CD4-positive, alpha-beta T cell (primary cell): ENCODE measurements at regions not wholly inside any gene's neighbourhood (a gene's known extent, or its start where the extent isn't known, plus 50 kb on each side); places are given as distances from the start of the nearest gene placed in this dataset.
A peak's percentile ranks its signal among the peaks of the same experiment; 100 is the strongest.

Experiments
- ATAC-seq: fragments of 200-7000 bp; cut with Tn5 transposase; one replicate; pipeline ENCODE4 v1.10.0; 2022; ENCODE audit warnings: mild to moderate bottlenecking; ENCODE audit not compliant: poor library complexity
- CTCF ChIA-PET: fragments of 350-600 bp; sonication (Branson Sonifier 250); formaldehyde crosslinking; loops from one replicate; lab custom pipeline; 2021; ENCODE audit warnings: antibody characterized with exemption, inconsistent platforms; lab: Charles Lee
- POLR2A ChIA-PET: fragments of 350-600 bp; sonication (Branson Sonifier 250); formaldehyde crosslinking; loops from one replicate; lab custom pipeline; 2021; ENCODE audit warnings: antibody characterized with exemption, inconsistent platforms; lab: Charles Lee
- DNase-seq, 14 experiments: peaks; one replicate each; pipeline ENCODE4 v3.0.0-alpha.2; 2013 to 2020; ENCODE audit warnings: mixed read lengths in 2 of 14
- H3K27ac ChIP-seq, 2 donors: one replicate each; pipeline versions ENCODE4 v1.5.1 to v1.7.0; 2013; ENCODE audit warnings: low read length in 2 of 2, low read depth in 1 of 2, mild to moderate bottlenecking in 1 of 2
- H3K27me3 ChIP-seq, 2 experiments: 1 replicate in 1 of 2; 2 replicates in 1 of 2; pipeline versions ENCODE4 v1.6.1 to v1.7.0; 2013; ENCODE audit warnings: low read length in 2 of 2, control low read depth in 1 of 2, mild to moderate bottlenecking in 1 of 2, moderate library complexity in 1 of 2; ENCODE audit not compliant: insufficient read depth in 2 of 2, control insufficient read depth in 1 of 2
- H3K36me3 ChIP-seq: one replicate; pipeline ENCODE4 v1.6.1; 2013; ENCODE audit warnings: low read length, control low read depth; ENCODE audit not compliant: insufficient read depth
- H3K4me1 ChIP-seq: one replicate; pipeline ENCODE4 v1.6.1; 2013; ENCODE audit warnings: low read length, control low read depth; ENCODE audit not compliant: insufficient read depth
- H3K4me3 ChIP-seq: one replicate; pipeline ENCODE4 v1.5.1; 2013; ENCODE audit warnings: mild to moderate bottlenecking, low read length, moderate library complexity
- H3K9me3 ChIP-seq, 2 experiments: 1 replicate in 1 of 2; 2 replicates in 1 of 2; pipeline versions ENCODE4 v1.6.1 to v1.7.0; 2013; ENCODE audit warnings: low read length in 2 of 2, mild to moderate bottlenecking in 2 of 2, control low read depth in 1 of 2, moderate library complexity in 1 of 2; ENCODE audit not compliant: control insufficient read depth in 1 of 2, insufficient read depth in 1 of 2
- H3K27ac Mint-ChIP-seq: one replicate; pipeline ENCODE4 v1.8.0; 2020; ENCODE audit warnings: mixed read lengths
- H3K27me3 Mint-ChIP-seq: one replicate; pipeline ENCODE4 v1.8.0; 2021; ENCODE audit warnings: mixed read lengths
- H3K36me3 Mint-ChIP-seq: one replicate; pipeline ENCODE4 v1.8.0; 2021; ENCODE audit warnings: low read depth, mixed read lengths
- H3K4me1 Mint-ChIP-seq: one replicate; pipeline ENCODE4 v1.8.0; 2021; ENCODE audit warnings: low read depth, mixed read lengths
- H3K4me3 Mint-ChIP-seq: one replicate; pipeline ENCODE4 v1.8.0; 2020; ENCODE audit warnings: mild to moderate bottlenecking, mixed read lengths
- H3K9me3 Mint-ChIP-seq: one replicate; pipeline ENCODE4 v1.8.0; 2020; ENCODE audit warnings: mixed read lengths
- CTCF ChIP-seq: fragments of 200-600 bp; IDR thresholded peaks from one replicate; pipeline ENCODE4 v1.8.0; 2022; ENCODE audit warnings: antibody characterized with exemption, mild to moderate bottlenecking
- intact Hi-C, 2 experiments: fragments of 100-400 bp; cut with DNase I in 1 of 2; cut with micrococcal nuclease in 1 of 2; formaldehyde crosslinking; loops; one replicate each; pipeline versions ENCODE4 v1.15.1 to v1.9.0; 2023 to 2025; cut with DNase I, micrococcal nuclease

GRCh38 chr2:15050483-15050882 lies 418.0 kb downstream of the LRATD1 start:
- H3K4me1 Mint-ChIP-seq, result no peaks in the 10 kb centered on the region
- no peak overlapping the region for H3K4me3 Mint-ChIP-seq
- no peaks in the 10 kb centered on the region for H3K36me3 ChIP-seq
- DNase-seq, result no peak
- ChIA-PET CTCF (no interaction called here), POLR2A (no interaction called here)
- no peak overlapping the region for H3K27ac ChIP-seq
- no peak for TF ChIP-seq CTCF
- H3K36me3 Mint-ChIP-seq, result no peaks in the 10 kb centered on the region
- H3K9me3 ChIP-seq, result no peaks in the 10 kb centered on the region
- H3K4me3 ChIP-seq, result no peak overlapping the region
- H3K9me3 Mint-ChIP-seq, result no peaks in the 10 kb centered on the region
- H3K27ac Mint-ChIP-seq, result no peak overlapping the region
- ATAC-seq, result no peak
- intact Hi-C loops, result no loop called here
- H3K4me1 ChIP-seq, result no peaks in the 10 kb centered on the region
- H3K27me3 Mint-ChIP-seq, result peaks cover 15% of the 10 kb centered on the region
- H3K27me3 ChIP-seq, result no peaks in the 10 kb centered on the region

GRCh38 chr2:15053542-15053941 lies 421.0 kb downstream of the LRATD1 start:
- no peaks in the 10 kb centered on the region for H3K36me3 Mint-ChIP-seq
- DNase-seq (no peak), ATAC-seq (no peak)
- peaks cover 27% of the 10 kb centered on the region for H3K27me3 Mint-ChIP-seq
- no peak overlapping the region for H3K4me3 ChIP-seq
- CTCF ChIA-PET, result no interaction called here
- intact Hi-C loops, result no loop called here
- no peaks in the 10 kb centered on the region for H3K9me3 Mint-ChIP-seq
- H3K27ac Mint-ChIP-seq, result no peak overlapping the region
- no peaks in the 10 kb centered on the region for H3K4me1 Mint-ChIP-seq
- no peaks in the 10 kb centered on the region for H3K36me3 ChIP-seq
- no peaks in the 10 kb centered on the region for H3K27me3 ChIP-seq
- H3K4me1 ChIP-seq, result no peaks in the 10 kb centered on the region
- POLR2A ChIA-PET, result no interaction called here
- H3K9me3 ChIP-seq, result no peaks in the 10 kb centered on the region
- no peak for TF ChIP-seq CTCF
- no peak overlapping the region for H3K4me3 Mint-ChIP-seq
- no peak overlapping the region for H3K27ac ChIP-seq

- Histone ChIP-seq H3K4me3 (no peak overlapping the region), H3K4me1 (no peaks in the 10 kb centered on the region), H3K27me3 (peaks cover 5 to 7% of the 10 kb centered on the region in 2 experiments), H3K27ac (no peak overlapping the region), H3K9me3 (peaks cover 0 to 5% of the 10 kb centered on the region in 2 experiments), H3K36me3 (no peaks in the 10 kb centered on the region)
- intact Hi-C loops, result no loop called here
- CTCF ChIA-PET, result no interaction called here
- POLR2A ChIA-PET, result no interaction called here
- Mint-ChIP-seq H3K27me3 (peaks cover 31% of the 10 kb centered on the region), H3K4me3 (no peak overlapping the region), H3K9me3 (no peaks in the 10 kb centered on the region), H3K27ac (no peak overlapping the region), H3K4me1 (no peaks in the 10 kb centered on the region), H3K36me3 (no peaks in the 10 kb centered on the region)
- ATAC-seq, result no peak
- TF ChIP-seq CTCF, result no peak
- peak in 1 of 14 experiments; percentile 3 for DNase-seq
Measured at GRCh38 chr2:15058015-15058720, 425.7 kb downstream of the LRATD1 start.
